GM12878 (cell line): ENCODE measurements at regions not wholly inside any gene's neighbourhood (a gene's known extent, or its start where the extent isn't known, plus 50 kb on each side); places are given as distances from the start of the nearest gene placed in this dataset.

Experiments used
- ASH2L ChIP-seq: fragments of 300-600, 200-600 bp; sonication (generic); IDR thresholded peaks from 2 replicates; pipeline ENCODE4 v1.6.1; 2017; ENCODE audit warnings: low read depth, mild to moderate bottlenecking, borderline replicate concordance
- CBX5 ChIP-seq: sonication (generic); IDR thresholded peaks from 2 replicates; pipeline ENCODE4 v1.6.1; 2016; ENCODE audit warnings: low read depth, moderate library complexity, mild to moderate bottlenecking, inconsistent platforms
- EZH2 ChIP-seq: IDR thresholded peaks from 2 replicates; pipeline ENCODE4 v1.6.1; 2012; ENCODE audit warnings: low read depth, mild to moderate bottlenecking, control low read depth, inconsistent platforms, low read length, borderline replicate concordance; ENCODE audit not compliant: control insufficient read depth
- NFYA ChIP-seq: IDR thresholded peaks from 2 replicates; pipeline ENCODE4 v1.6.1; 2011; ENCODE audit warnings: low read depth, mild to moderate bottlenecking, low read length, improper control_type of control experiment, borderline replicate concordance
- POLR2A ChIP-seq: IDR thresholded peaks from 2 replicates; pipeline ENCODE4 v1.6.1; 2011; ENCODE audit warnings: low read depth, mild to moderate bottlenecking, low read length
- POLR2AphosphoS5 ChIP-seq: IDR thresholded peaks from 2 replicates; pipeline ENCODE4 v1.6.1; 2011; ENCODE audit warnings: mild to moderate bottlenecking, low read length, inconsistent platforms
- RCOR1 ChIP-seq: conservative IDR thresholded peaks from 2 replicates; pipeline ENCODE4 v1.6.1; 2012; ENCODE audit warnings: low read depth, low read length, improper control_type of control experiment
- SREBF2 ChIP-seq: IDR thresholded peaks from 2 replicates; pipeline ENCODE4 v1.6.1; 2012; ENCODE audit warnings: mild to moderate bottlenecking, low read length
- TAF1 ChIP-seq: IDR thresholded peaks from 2 replicates; pipeline ENCODE4 v1.6.1; 2011; ENCODE audit warnings: mild to moderate bottlenecking, low read depth, low read length, borderline replicate concordance
- TARDBP ChIP-seq: IDR thresholded peaks from 2 replicates; pipeline ENCODE4 v1.6.1; 2016; ENCODE audit warnings: borderline replicate concordance
- TF ChIP-seq, protein P1 (sequence below), 3 experiments: IDR thresholded peaks in 2 of 3; conservative IDR thresholded peaks in 1 of 3; 2 replicates each; pipeline ENCODE4 v1.5.1; 2011; ENCODE audit warnings: low read depth in 3 of 3, low read length in 3 of 3, mild to moderate bottlenecking in 3 of 3, control low read depth in 2 of 3, moderate library complexity in 2 of 3, inconsistent platforms in 1 of 3, mixed read lengths in 1 of 3; ENCODE audit not compliant: control insufficient read depth in 2 of 3, insufficient read depth in 1 of 3; ENCODE audit errors: extremely low read depth in 1 of 3

- TF ChIP-seq TARDBP (no peak), POLR2AphosphoS5 (no peak), RCOR1 (no peak), NFYA (no peak), POLR2A (no peak), EZH2 (no peak), ASH2L (no peak), CBX5 (no peak), TAF1 (no peak), SREBF2 (no peak)
- TF ChIP-seq, protein P1, sequence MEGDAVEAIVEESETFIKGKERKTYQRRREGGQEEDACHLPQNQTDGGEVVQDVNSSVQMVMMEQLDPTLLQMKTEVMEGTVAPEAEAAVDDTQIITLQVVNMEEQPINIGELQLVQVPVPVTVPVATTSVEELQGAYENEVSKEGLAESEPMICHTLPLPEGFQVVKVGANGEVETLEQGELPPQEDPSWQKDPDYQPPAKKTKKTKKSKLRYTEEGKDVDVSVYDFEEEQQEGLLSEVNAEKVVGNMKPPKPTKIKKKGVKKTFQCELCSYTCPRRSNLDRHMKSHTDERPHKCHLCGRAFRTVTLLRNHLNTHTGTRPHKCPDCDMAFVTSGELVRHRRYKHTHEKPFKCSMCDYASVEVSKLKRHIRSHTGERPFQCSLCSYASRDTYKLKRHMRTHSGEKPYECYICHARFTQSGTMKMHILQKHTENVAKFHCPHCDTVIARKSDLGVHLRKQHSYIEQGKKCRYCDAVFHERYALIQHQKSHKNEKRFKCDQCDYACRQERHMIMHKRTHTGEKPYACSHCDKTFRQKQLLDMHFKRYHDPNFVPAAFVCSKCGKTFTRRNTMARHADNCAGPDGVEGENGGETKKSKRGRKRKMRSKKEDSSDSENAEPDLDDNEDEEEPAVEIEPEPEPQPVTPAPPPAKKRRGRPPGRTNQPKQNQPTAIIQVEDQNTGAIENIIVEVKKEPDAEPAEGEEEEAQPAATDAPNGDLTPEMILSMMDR (IDR thresholded peaks at IDR 0.05 in 2 of 3, conservative IDR thresholded peaks at IDR 0.05 in 1 of 3; ENCODE audit: control insufficient read depth in 2 of 3, extremely low read depth in 1 of 3, insufficient read depth in 1 of 3, low read depth in 3 of 3, low read length in 3 of 3): no peak
Measured at GRCh38 chr3:177467247-177467985, 270.1 kb upstream of the TBL1XR1 start.
